ENCODE measurements at regions not wholly inside any gene's neighbourhood (a gene's known extent, or its start where the extent isn't known, plus 50 kb on each side); places are given as distances from the start of the nearest gene placed in this dataset.

DNA sequence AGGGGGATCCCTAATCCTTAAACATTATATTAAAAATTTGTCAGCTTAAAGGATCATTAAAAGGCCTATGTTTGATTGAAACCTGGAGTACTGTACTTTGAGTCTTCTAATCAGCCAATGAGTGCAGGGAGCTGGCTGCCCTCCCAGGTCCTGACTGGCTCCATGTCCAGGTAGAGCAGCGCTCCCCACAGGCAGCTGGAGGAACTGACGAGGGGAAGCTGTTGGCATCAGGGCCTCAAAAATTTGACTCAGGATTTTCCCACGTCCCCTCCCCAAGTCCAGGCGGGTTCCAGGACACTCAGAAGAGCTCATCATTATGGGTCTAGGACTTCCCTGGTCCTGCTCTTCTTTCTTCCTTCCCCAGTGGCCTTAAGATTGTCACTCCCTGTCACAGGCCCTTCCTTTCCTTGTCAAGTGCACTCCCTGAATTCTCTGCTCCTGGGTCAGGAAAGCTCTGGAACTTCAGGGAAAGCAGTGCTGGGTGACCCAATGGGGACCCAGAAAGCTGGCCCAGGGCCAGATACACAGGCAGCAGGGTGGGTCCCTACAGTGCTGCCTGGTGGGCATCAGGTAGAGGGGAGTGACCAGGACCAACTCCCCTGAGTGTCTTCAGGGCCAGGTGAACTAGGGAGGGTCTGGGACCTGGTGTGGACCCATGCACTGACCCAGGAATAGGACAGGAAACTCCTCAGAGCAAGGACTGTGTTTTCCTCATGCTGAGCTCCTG, 65.5 kb downstream of the GGTLC2 start:
- intact Hi-C loops (cut with micrococcal nuclease), result loop anchor here (5.0 kb wide), 1 partner anchor 37 kb away; no protein-coding TSS in a partner anchor
- H3K27me3 Mint-ChIP-seq, result peaks cover 3% of the 10 kb centered on the region
- Histone ChIP-seq H2AFZ (ENCODE audit: insufficient read depth, low read depth, low read length, poor library complexity, severe bottlenecking) (no peak overlapping the region), H3K4me2 (replicated peaks; ENCODE audit: low read depth, low read length, poor library complexity, severe bottlenecking) (no peak overlapping the region), H3K27me3 (replicated peaks in 1 of 4; ENCODE audit: control extremely low read depth in 1 of 4, control insufficient read depth in 3 of 4, insufficient read depth in 4 of 4, low read length in 3 of 4) (peaks cover 0 to 2% (median 0%) of the 10 kb centered on the region in 4 experiments), H3K4me3 (ENCODE audit: control extremely low read depth in 1 of 5, extremely low read depth in 1 of 5, insufficient read depth in 1 of 5, low read depth in 2 of 5, low read length in 4 of 5) (no peak overlapping the region), H4K20me1 (ENCODE audit: control insufficient read depth, insufficient read depth, low read length, poor library complexity, severe bottlenecking) (no peaks in the 10 kb centered on the region), H3K9me3 (ENCODE audit: control extremely low read depth in 1 of 3, control insufficient read depth in 2 of 3, insufficient read depth in 1 of 3, low read length in 2 of 3) (no peaks in the 10 kb centered on the region), H3K36me3 (replicated peaks in 1 of 2; ENCODE audit: control extremely low read depth in 1 of 2, control insufficient read depth in 1 of 2, extremely low read depth in 1 of 2, insufficient read depth in 2 of 2, low read length in 1 of 2) (no peaks in the 10 kb centered on the region), H3K4me1 (ENCODE audit: control insufficient read depth in 2 of 2, insufficient read depth in 2 of 2, low read length in 2 of 2) (peaks cover 21 to 42% of the 10 kb centered on the region in 2 donors), H3K27ac (ENCODE audit: low read length in 2 of 2) (no peak overlapping the region), H3K79me2 (ENCODE audit: control insufficient read depth, insufficient read depth, low read length) (no peaks in the 10 kb centered on the region), H3K9ac (ENCODE audit: low read length) (no peak overlapping the region)
- ChIA-PET POLR2A (interaction anchor here (1.0 kb wide), 1 partner anchor 226 kb away, joined by 5 read pairs; no protein-coding TSS in a partner anchor), CTCF (interaction anchor here (0.6 to 11.0 kb wide), 36 partner anchors 9 to 485 kb away, joined by 3 to 140 read pairs (median 4); no protein-coding TSS in a partner anchor)
- TF ChIP-seq, protein P1, sequence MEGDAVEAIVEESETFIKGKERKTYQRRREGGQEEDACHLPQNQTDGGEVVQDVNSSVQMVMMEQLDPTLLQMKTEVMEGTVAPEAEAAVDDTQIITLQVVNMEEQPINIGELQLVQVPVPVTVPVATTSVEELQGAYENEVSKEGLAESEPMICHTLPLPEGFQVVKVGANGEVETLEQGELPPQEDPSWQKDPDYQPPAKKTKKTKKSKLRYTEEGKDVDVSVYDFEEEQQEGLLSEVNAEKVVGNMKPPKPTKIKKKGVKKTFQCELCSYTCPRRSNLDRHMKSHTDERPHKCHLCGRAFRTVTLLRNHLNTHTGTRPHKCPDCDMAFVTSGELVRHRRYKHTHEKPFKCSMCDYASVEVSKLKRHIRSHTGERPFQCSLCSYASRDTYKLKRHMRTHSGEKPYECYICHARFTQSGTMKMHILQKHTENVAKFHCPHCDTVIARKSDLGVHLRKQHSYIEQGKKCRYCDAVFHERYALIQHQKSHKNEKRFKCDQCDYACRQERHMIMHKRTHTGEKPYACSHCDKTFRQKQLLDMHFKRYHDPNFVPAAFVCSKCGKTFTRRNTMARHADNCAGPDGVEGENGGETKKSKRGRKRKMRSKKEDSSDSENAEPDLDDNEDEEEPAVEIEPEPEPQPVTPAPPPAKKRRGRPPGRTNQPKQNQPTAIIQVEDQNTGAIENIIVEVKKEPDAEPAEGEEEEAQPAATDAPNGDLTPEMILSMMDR (IDR thresholded peaks at IDR 0.05), result no peak
- no peak for TF ChIP-seq EZH2 (IDR thresholded peaks at IDR 0.05; ENCODE audit: borderline replicate concordance, insufficient read depth, low read depth, low read length, poor library complexity, severe bottlenecking)
- ATAC-seq (ENCODE audit: low read depth) (no peak), DNase-seq (no peak)
- peaks cover 43% of the 10 kb centered on the region for H3K4me1 Mint-ChIP-seq
- no peak overlapping the region for H3K27ac Mint-ChIP-seq
- H3K4me3 Mint-ChIP-seq, result no peak overlapping the region
- 92% methylated on average over 4 of the region's 4 CpGs for WGBS (ENCODE audit: insufficient coverage)
- no peaks in the 10 kb centered on the region for H3K9me3 Mint-ChIP-seq (ENCODE audit: insufficient read depth)
